Thyroid gland (tissue), 4 donors: ENCODE measurements at regions not wholly inside any gene's neighbourhood (a gene's known extent, or its start where the extent isn't known, plus 50 kb on each side); places are given as distances from the start of the nearest gene placed in this dataset.
"Not testable (repeated sequence)": the region's sequence is repeated elsewhere in the genome, so short reads cannot be mapped to it uniquely, and the experiment has no call there.

Experiments
- CTCF ChIP-seq, 6 experiments: fragments of 200-600 bp in 3 of 6; fragments of 450-650 bp in 3 of 6; sonication (generic) in 3 of 6; IDR thresholded peaks; one replicate each; pipeline ENCODE4 v1.5.1; 2016 to 2019; ENCODE audit warnings: antibody characterized with exemption in 6 of 6, mild to moderate bottlenecking in 2 of 6, inconsistent platforms in 1 of 6, moderate library complexity in 1 of 6
- POLR2A ChIP-seq, 2 donors: fragments of 450-650 bp; IDR thresholded peaks; one replicate each; pipeline ENCODE4 v1.6.1; 2017; ENCODE audit warnings: antibody characterized with exemption in 2 of 2, mild to moderate bottlenecking in 2 of 2, moderate library complexity in 1 of 2

DNA sequence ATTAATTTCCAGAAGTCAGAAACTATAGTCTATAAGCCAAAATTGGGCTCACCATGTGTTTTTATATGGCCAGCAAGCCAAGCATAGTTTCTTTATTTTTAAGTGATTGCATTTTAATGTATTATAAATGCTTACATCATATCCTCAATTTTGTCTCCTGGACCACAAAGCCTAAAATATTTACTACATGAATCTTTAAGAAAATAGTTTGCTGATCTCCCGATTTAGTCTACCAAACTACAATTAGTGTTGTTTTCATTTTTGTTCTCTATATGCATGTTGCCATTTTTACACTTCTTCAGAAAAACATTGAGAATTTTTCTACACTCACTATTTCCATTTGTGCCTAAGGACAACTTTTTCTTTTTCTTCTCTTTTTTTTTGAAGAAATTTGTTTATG lies 954.5 kb upstream of the ADAMTS5 start:
- not testable (repeated sequence) for TF ChIP-seq CTCF, POLR2A (IDR thresholded peaks at IDR 0.05)
